Ovary (tissue), 7 donors: ENCODE measurements at regions not wholly inside any gene's neighbourhood (a gene's known extent, or its start where the extent isn't known, plus 50 kb on each side); places are given as distances from the start of the nearest gene placed in this dataset.
A peak's percentile ranks its signal among the peaks of the same experiment; 100 is the strongest.

ENCODE experiments used
- DNase-seq, 5 donors: peaks; one replicate each; pipeline ENCODE4 v3.0.0-alpha.2; 2019 to 2020
- H3K27ac ChIP-seq, 2 donors: fragments of 200-600 bp; one replicate each; pipeline versions ENCODE4 v1.5.1 to v1.8.0; 2019 to 2022
- H3K27me3 ChIP-seq: fragments of 200-600 bp; one replicate; pipeline ENCODE4 v1.8.0; 2022
- H3K36me3 ChIP-seq: fragments of 200-600 bp; sonication (generic); one replicate; pipeline ENCODE4 v1.5.1; 2019
- H3K4me1 ChIP-seq: one replicate; pipeline ENCODE4 v1.8.1; 2013; ENCODE audit warnings: mild to moderate bottlenecking, moderate library complexity; ENCODE audit not compliant: insufficient read depth
- H3K4me3 ChIP-seq: fragments of 200-600 bp; sonication (generic); one replicate; pipeline ENCODE4 v1.5.1; 2017
- H3K9me3 ChIP-seq, 2 donors: fragments of 200-600 bp in 1 of 2; sonication (generic) in 1 of 2; one replicate each; pipeline versions ENCODE4 v1.5.1 to v1.8.1; 2013 to 2019; ENCODE audit warnings: mild to moderate bottlenecking in 1 of 2, moderate library complexity in 1 of 2
- EP300 ChIP-seq: sonication (generic); formaldehyde crosslinking; IDR thresholded peaks from one replicate; pipeline ENCODE4 v1.6.1; 2017; ENCODE audit warnings: antibody characterized with exemption
- POLR2A ChIP-seq: fragments of 450-650 bp; IDR thresholded peaks from one replicate; pipeline ENCODE4 v1.6.1; 2017; ENCODE audit warnings: antibody characterized with exemption, mild to moderate bottlenecking, moderate library complexity
- WGBS, 3 donors: extraction: QIAGEN DNeasy Blood & Tissue Kit in 1 of 3; methylation state at CpG; one replicate each; pipeline versions ENCODE4 v1.1.5 to v1.1.7; 2013 to 2017; 5-methylcytosine and 5-hydroxymethylcytosine counted together
- intact Hi-C, 4 donors: fragments of 100-400 bp; cut with DNase I; formaldehyde crosslinking; loops; one replicate each; pipeline versions ENCODE4 v1.11.0 to v1.15.1; 2022 to 2023
- TF ChIP-seq, protein P1 (sequence below), 3 donors: fragments of 450-650 bp in 2 of 3; fragments of 200-600 bp in 1 of 3; IDR thresholded peaks; one replicate each; pipeline versions ENCODE4 v1.5.1 to v1.8.0; 2016 to 2022; ENCODE audit warnings: antibody characterized with exemption in 3 of 3, mild to moderate bottlenecking in 1 of 3
- donor health status: DM: no; HTN: no; CAD: no; lungs with moderate emphysema.
- donor health status: DM: no; HTN: no; CAD: no.
- donor health status: Bipolar disorder and iron deficiency.
- donor health status: DM: no; HTN: no; CAD: no.
- donor health status: DM: yes; HTN: yes; CAD: no.

DNA sequence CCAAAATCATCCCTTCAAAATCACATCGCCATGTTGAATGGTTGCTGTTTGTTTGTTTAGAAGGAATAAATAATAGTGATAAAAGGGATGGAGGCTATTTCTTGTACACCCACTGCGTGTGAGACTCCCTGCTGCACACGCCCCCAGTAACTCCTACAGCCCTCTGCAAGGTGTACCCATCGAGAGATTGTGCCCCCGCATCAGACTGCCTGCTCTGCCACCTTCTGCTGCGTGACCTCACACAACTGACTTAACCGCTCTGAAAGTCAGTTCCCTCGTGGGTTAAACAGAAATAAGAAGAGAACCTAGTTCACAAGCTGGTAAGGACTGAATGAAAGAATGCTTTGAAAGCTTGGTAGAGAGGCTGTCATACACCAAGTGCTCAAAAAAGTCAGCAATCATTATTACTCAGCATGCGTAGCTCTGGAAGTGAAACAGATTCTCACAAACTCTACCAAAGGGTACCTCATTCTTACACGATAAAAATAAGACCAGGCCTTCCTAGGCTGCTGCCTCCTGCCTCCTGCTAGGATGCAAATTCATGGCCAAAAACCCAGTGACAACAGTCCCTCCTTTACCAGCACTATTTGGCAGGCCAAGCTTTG lies 147.1 kb downstream of the CPEB2 start:
- H3K27ac ChIP-seq = peak overlapping the region in 1 of 2 donors; percentile 51

DNA sequence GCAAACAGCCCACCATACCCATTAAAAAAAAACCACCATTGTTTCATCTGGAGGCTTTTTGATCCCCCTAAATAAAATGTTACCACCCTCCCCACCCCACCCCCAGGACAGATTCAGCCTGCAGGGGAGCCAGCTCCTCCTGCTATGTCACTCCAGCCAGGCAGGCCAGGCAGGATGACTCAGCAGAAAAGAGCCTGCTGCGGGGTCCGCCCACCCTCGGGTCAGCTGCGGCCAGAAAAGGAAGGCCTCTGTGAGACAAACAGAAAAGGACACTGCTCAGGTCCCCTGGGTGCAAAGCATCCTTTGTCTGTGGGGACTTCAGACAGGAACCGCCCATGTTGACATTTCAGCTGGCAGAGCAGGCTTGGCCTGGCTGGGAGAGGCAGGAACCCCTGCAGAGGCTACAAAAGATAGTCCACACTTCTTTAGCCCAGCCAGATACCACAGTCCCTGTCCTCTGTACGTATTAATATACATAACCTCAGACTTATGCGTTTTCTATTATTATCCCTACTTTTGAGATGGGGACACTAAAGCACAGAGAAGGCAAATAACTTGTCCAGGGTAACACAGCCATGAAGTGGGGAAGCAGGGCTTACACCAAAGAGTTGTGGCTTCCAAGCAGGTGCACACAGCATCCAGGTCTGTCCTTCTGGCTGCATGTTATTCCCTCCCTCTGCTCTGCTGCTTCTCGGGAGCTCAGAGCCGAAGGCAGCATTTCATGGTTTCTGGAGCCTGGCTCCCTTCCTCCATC lies 147.7 kb downstream of the CPEB2 start:
- TF ChIP-seq, protein P1, sequence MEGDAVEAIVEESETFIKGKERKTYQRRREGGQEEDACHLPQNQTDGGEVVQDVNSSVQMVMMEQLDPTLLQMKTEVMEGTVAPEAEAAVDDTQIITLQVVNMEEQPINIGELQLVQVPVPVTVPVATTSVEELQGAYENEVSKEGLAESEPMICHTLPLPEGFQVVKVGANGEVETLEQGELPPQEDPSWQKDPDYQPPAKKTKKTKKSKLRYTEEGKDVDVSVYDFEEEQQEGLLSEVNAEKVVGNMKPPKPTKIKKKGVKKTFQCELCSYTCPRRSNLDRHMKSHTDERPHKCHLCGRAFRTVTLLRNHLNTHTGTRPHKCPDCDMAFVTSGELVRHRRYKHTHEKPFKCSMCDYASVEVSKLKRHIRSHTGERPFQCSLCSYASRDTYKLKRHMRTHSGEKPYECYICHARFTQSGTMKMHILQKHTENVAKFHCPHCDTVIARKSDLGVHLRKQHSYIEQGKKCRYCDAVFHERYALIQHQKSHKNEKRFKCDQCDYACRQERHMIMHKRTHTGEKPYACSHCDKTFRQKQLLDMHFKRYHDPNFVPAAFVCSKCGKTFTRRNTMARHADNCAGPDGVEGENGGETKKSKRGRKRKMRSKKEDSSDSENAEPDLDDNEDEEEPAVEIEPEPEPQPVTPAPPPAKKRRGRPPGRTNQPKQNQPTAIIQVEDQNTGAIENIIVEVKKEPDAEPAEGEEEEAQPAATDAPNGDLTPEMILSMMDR (IDR thresholded peaks at IDR 0.05) = no peak
- TF ChIP-seq EP300 (no peak), POLR2A (no peak)
- Histone ChIP-seq H3K4me3 (no peak overlapping the region), H3K27me3 (no peaks in the 10 kb centered on the region), H3K36me3 (no peaks in the 10 kb centered on the region), H3K4me1 (peaks cover 20% of the 10 kb centered on the region), H3K27ac (peak overlapping the region in 1 of 2 donors; percentile 51), H3K9me3 (no peaks in the 10 kb centered on the region)
- intact Hi-C loops = loop anchor here in 1 of 4 donors (10.0 kb wide), 1 partner anchor 145 kb away; the partner anchor contains the start of gene CPEB2
- 38 to 42% (median 39%) methylated on average over 9 of the region's 9 CpGs for WGBS, 3 donors
- DNase-seq = peak; percentile 71 to 81 (median 75)

More for the DNA sequence above, 147.1 kb downstream of the CPEB2 start:
- Histone ChIP-seq H3K27me3 (no peaks in the 10 kb centered on the region), H3K36me3 (no peaks in the 10 kb centered on the region), H3K4me3 (no peak overlapping the region), H3K9me3 (no peaks in the 10 kb centered on the region), H3K4me1 (peaks cover 20% of the 10 kb centered on the region)
- TF ChIP-seq, protein P1 (IDR thresholded peaks at IDR 0.05) = no peak
- no peak for TF ChIP-seq EP300
- no peak for TF ChIP-seq POLR2A
- intact Hi-C loops = loop anchor here in 1 of 4 donors (10.0 kb wide), 1 partner anchor 145 kb away; the partner anchor contains the start of gene CPEB2
- WGBS, 3 donors = 69 to 77% (median 75%) methylated on average over 10 of the region's 10 CpGs
- no peak for DNase-seq

DNA sequence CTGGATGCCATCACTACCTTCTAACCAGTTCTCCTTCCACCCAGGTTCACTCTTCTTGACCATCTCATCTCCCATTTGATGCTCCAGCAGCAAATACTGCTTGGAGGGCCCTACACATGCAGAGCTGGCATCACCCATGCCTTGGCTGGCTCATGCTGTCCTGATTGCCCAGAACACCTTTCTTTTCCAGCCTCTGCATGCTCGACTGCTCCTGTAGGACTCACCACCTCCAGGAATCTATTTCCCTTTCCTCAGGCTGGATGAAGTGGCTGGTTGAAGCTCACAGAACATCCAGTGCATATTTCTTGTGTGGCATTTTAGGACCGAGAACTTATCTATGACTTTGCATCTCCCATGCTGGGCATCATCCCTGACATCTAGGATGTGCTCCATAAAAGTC lies 148.3 kb downstream of the CPEB2 start:
- Histone ChIP-seq H3K4me1 (peaks cover 20% of the 10 kb centered on the region), H3K9me3 (no peaks in the 10 kb centered on the region), H3K27ac (peak overlapping the region in 1 of 2 donors; percentile 51), H3K27me3 (no peaks in the 10 kb centered on the region), H3K36me3 (no peaks in the 10 kb centered on the region), H3K4me3 (no peak overlapping the region)
- no peak for DNase-seq
- 95 to 98% (median 97%) methylated on average over 2 of the region's 2 CpGs for WGBS, 3 donors
- intact Hi-C loops = no loop called here
- TF ChIP-seq POLR2A = no peak
- no peak for TF ChIP-seq EP300
- TF ChIP-seq, protein P1 (IDR thresholded peaks at IDR 0.05) = no peak

DNA sequence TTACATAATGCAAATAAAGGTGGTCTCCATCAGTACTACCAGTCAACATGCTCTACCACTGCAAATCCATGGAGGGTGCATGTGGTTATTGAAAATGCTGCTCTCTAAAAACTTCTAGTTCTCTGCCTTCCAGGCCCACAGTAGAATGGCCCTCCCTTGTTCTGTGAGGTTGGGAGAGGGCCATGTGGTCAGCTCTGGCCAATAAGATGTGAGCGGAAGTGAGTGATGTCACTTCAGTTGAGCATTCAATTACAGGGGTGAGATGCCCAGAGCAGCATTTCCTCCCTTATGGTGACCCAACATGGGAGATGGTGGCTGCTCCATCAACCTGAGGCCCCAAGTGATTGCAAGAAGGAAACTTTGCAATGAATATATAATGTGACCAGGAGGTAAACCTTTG lies 148.8 kb downstream of the CPEB2 start:
- Histone ChIP-seq H3K4me1 (peaks cover 20% of the 10 kb centered on the region), H3K4me3 (no peak overlapping the region), H3K27me3 (no peaks in the 10 kb centered on the region), H3K36me3 (no peaks in the 10 kb centered on the region), H3K9me3 (no peaks in the 10 kb centered on the region), H3K27ac (no peak overlapping the region)
- WGBS, 3 donors = 0 to 100% (median 98%) methylated on average over 1 of the region's 1 CpG
- no peak for TF ChIP-seq POLR2A
- TF ChIP-seq, protein P1 (IDR thresholded peaks at IDR 0.05) = no peak
- TF ChIP-seq EP300 = no peak
- DNase-seq = no peak
- intact Hi-C loops = no loop called here
